H9 (cell line): ENCODE measurements at regions not wholly inside any gene's neighbourhood (a gene's known extent, or its start where the extent isn't known, plus 50 kb on each side); places are given as distances from the start of the nearest gene placed in this dataset.

Source experiments
- DNase-seq: peaks from one replicate; pipeline ENCODE4 v3.0.0-alpha.2; 2017
- H2AFZ ChIP-seq: one replicate; pipeline ENCODE4 v1.6.1; 2013; ENCODE audit warnings: mild to moderate bottlenecking, low read length, control low read depth, moderate library complexity
- H2AK5ac ChIP-seq: 2 replicates; pipeline ENCODE4 v1.6.1; 2013; ENCODE audit warnings: low read length, control low read depth, mixed read lengths; ENCODE audit not compliant: insufficient read length
- H2BK120ac ChIP-seq: one replicate; pipeline ENCODE4 v1.6.1; 2013; ENCODE audit warnings: low read depth, mild to moderate bottlenecking, low read length, control low read depth, inconsistent platforms; ENCODE audit not compliant: poor library complexity, severe bottlenecking
- H2BK12ac ChIP-seq: 2 replicates; pipeline ENCODE4 v1.6.1; 2013; ENCODE audit warnings: low read length, control low read depth, mixed read lengths, low read depth; ENCODE audit not compliant: insufficient read length
- H2BK15ac ChIP-seq: 2 replicates; pipeline ENCODE4 v1.6.1; 2013; ENCODE audit warnings: low read depth, low read length, control low read depth
- H2BK20ac ChIP-seq: one replicate; pipeline ENCODE4 v1.6.1; 2013; ENCODE audit warnings: low read depth, mild to moderate bottlenecking, low read length, control low read depth, inconsistent platforms; ENCODE audit not compliant: poor library complexity, severe bottlenecking
- H2BK5ac ChIP-seq: 2 replicates; pipeline ENCODE4 v1.6.1; 2013; ENCODE audit warnings: low read length, control low read depth, mixed read lengths; ENCODE audit not compliant: insufficient read length
- H3K14ac ChIP-seq: 2 replicates; pipeline ENCODE4 v1.6.1; 2013; ENCODE audit warnings: low read length, control low read depth; ENCODE audit not compliant: insufficient read depth
- H3K18ac ChIP-seq: 2 replicates; pipeline ENCODE4 v1.6.1; 2013; ENCODE audit warnings: low read depth, mild to moderate bottlenecking, mixed read lengths, low read length, control low read depth; ENCODE audit not compliant: insufficient read length
- H3K23ac ChIP-seq: 2 replicates; pipeline ENCODE4 v1.6.1; 2013; ENCODE audit warnings: low read length, control low read depth, mixed read lengths, low read depth; ENCODE audit not compliant: insufficient read length
- H3K23me2 ChIP-seq: 2 replicates; pipeline ENCODE4 v1.6.1; 2013; ENCODE audit warnings: low read depth, mild to moderate bottlenecking, mixed read lengths, low read length, control low read depth; ENCODE audit not compliant: insufficient read length, poor library complexity, severe bottlenecking
- H3K27ac ChIP-seq: 2 replicates; pipeline ENCODE4 v1.5.1; 2013; ENCODE audit warnings: low read length, control low read depth, mixed read lengths, low read depth; ENCODE audit not compliant: insufficient read length
- H3K27me3 ChIP-seq: 2 replicates; pipeline ENCODE4 v1.6.1; 2013; ENCODE audit warnings: low read length, control low read depth, inconsistent platforms; ENCODE audit not compliant: insufficient read depth
- H3K4ac ChIP-seq: 2 replicates; pipeline ENCODE4 v1.6.1; 2013; ENCODE audit warnings: low read depth, mild to moderate bottlenecking, control low read depth, inconsistent platforms, low read length, moderate library complexity
- H3K4me1 ChIP-seq: 2 replicates; pipeline ENCODE4 v1.6.1; 2013; ENCODE audit warnings: low read length, control low read depth, inconsistent platforms; ENCODE audit not compliant: insufficient read depth
- H3K4me2 ChIP-seq: 2 replicates; pipeline ENCODE4 v1.6.1; 2013; ENCODE audit warnings: low read length, control low read depth, mixed read lengths; ENCODE audit not compliant: insufficient read length, insufficient read depth
- H3K56ac ChIP-seq: 2 replicates; pipeline ENCODE4 v1.6.1; 2013; ENCODE audit warnings: low read depth, mild to moderate bottlenecking, mixed read lengths, low read length, control low read depth; ENCODE audit not compliant: insufficient read length
- H3K79me1 ChIP-seq: 2 replicates; pipeline ENCODE4 v1.6.1; 2013; ENCODE audit warnings: low read depth, mild to moderate bottlenecking, moderate library complexity, low read length, control low read depth, inconsistent platforms; ENCODE audit not compliant: insufficient read depth, poor library complexity, severe bottlenecking
- H3K79me2 ChIP-seq: 2 replicates; pipeline ENCODE4 v1.6.1; 2013; ENCODE audit warnings: low read length, control low read depth, inconsistent platforms; ENCODE audit not compliant: insufficient read depth
- H3K9ac ChIP-seq: 2 replicates; pipeline ENCODE4 v1.6.1; 2013; ENCODE audit warnings: low read length, control low read depth, mixed read lengths; ENCODE audit not compliant: insufficient read length; ENCODE audit errors: extremely low read depth
- H3K9me3 ChIP-seq: one replicate; pipeline ENCODE4 v1.6.1; 2013; ENCODE audit warnings: low read depth, low read length, inconsistent platforms; ENCODE audit not compliant: control insufficient read depth
- H3T11ph ChIP-seq: one replicate; pipeline ENCODE4 v1.6.1; 2013; ENCODE audit warnings: mild to moderate bottlenecking, low read length, control low read depth, inconsistent platforms
- H4K20me1 ChIP-seq: one replicate; pipeline ENCODE4 v1.6.1; 2013; ENCODE audit not compliant: control insufficient read depth, insufficient read length, insufficient read depth
- H4K5ac ChIP-seq: 2 replicates; pipeline ENCODE4 v1.6.1; 2013; ENCODE audit warnings: low read depth, mild to moderate bottlenecking, mixed read lengths, low read length, control low read depth; ENCODE audit not compliant: insufficient read length
- H4K8ac ChIP-seq: replicated peaks from 2 replicates; pipeline ENCODE4 v1.6.1; 2013; ENCODE audit warnings: low read length, control low read depth, mixed read lengths, low read depth; ENCODE audit not compliant: insufficient read length
- H4K91ac ChIP-seq: 2 replicates; pipeline ENCODE4 v1.6.1; 2013; ENCODE audit warnings: low read depth, mild to moderate bottlenecking, moderate library complexity, mixed read lengths, low read length, control low read depth; ENCODE audit not compliant: insufficient read length
- H3K27ac Mint-ChIP-seq, 3 experiments: 2 replicates in 2 of 3; 3 replicates in 1 of 3; pipeline ENCODE4 v1.8.0; 2020 to 2021; ENCODE audit warnings: mixed read lengths in 3 of 3, mild to moderate bottlenecking in 1 of 3, moderate library complexity in 1 of 3
- H3K27me3 Mint-ChIP-seq: 2 replicates; pipeline ENCODE4 v1.8.0; 2021; ENCODE audit warnings: low read depth, mild to moderate bottlenecking, moderate library complexity, mixed read lengths
- H3K36me3 Mint-ChIP-seq, 3 experiments: 2 replicates in 2 of 3; 3 replicates in 1 of 3; pipeline ENCODE4 v1.8.0; 2020 to 2021; ENCODE audit warnings: low read depth in 3 of 3, mixed read lengths in 3 of 3; ENCODE audit not compliant: insufficient read depth in 1 of 3
- H3K4me1 Mint-ChIP-seq, 2 experiments: 2 replicates each; pipeline ENCODE4 v1.8.0; 2020; ENCODE audit warnings: mixed read lengths in 2 of 2
- H3K4me3 Mint-ChIP-seq, 2 experiments: 2 replicates in 1 of 2; 3 replicates in 1 of 2; pipeline ENCODE4 v1.8.0; 2020 to 2021; ENCODE audit warnings: mild to moderate bottlenecking in 2 of 2, mixed read lengths in 2 of 2, moderate library complexity in 1 of 2
- H3K9me3 Mint-ChIP-seq, 2 experiments: 2 replicates in 1 of 2; 3 replicates in 1 of 2; pipeline ENCODE4 v1.8.0; 2020; ENCODE audit warnings: mild to moderate bottlenecking in 2 of 2, mixed read lengths in 2 of 2, moderate library complexity in 1 of 2
- WGBS: extraction: QIAGEN DNeasy Blood & Tissue Kit; methylation state at CpG from one replicate; pipeline ENCODE4 v1.1.7; 2013; ENCODE audit warnings: missing lambda C conversion rate, low lambda C conversion rate, mixed read lengths; ENCODE audit not compliant: insufficient read length; ENCODE audit errors: extremely low coverage; 5-methylcytosine and 5-hydroxymethylcytosine counted together
- TF ChIP-seq, protein P1 (sequence below): fragments of 200-600 bp; sonication (generic); conservative IDR thresholded peaks from 3 replicates; pipeline ENCODE4 v1.8.0; 2021; ENCODE audit warnings: antibody characterized with exemption, mild to moderate bottlenecking

DNA sequence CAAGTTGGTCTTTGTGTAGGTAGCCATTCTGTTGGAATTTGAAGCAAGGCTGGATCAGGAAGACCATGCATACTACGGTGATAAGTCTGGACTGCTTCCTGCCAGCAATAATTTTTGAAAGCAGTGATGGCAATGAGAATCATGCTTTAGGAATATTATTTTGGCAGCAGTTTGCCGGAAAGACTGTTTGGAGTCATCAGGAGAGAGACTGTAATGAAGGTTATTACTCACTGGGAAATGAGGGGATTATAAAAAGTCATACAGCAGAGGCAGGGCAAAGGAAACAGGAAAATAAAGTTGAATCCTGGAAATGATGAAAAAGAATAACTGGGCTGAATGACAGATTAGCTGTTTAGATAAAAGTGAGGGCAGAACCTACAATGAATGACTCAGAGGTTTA, 1136.8 kb upstream of the AUTS2 start:
- Histone ChIP-seq H3K4me1 (no peaks in the 10 kb centered on the region), H3K79me1 (no peaks in the 10 kb centered on the region), H3K9me3 (no peaks in the 10 kb centered on the region), H3K27me3 (no peaks in the 10 kb centered on the region), H2AFZ (no peak overlapping the region), H2BK15ac (no peak overlapping the region), H2BK5ac (no peak overlapping the region), H2AK5ac (no peak overlapping the region), H2BK20ac (no peak overlapping the region), H3K23ac (no peak overlapping the region), H3K79me2 (no peaks in the 10 kb centered on the region), H4K8ac (no peak overlapping the region), H4K20me1 (no peaks in the 10 kb centered on the region), H2BK120ac (no peak overlapping the region), H3K4me2 (no peak overlapping the region), H4K5ac (no peak overlapping the region), H3K9ac (no peak overlapping the region), H2BK12ac (no peak overlapping the region), H3K18ac (no peak overlapping the region), H3K4ac (no peak overlapping the region), H3K56ac (no peak overlapping the region), H3K14ac (no peak overlapping the region), H4K91ac (no peak overlapping the region), H3K23me2 (no peaks in the 10 kb centered on the region), H3T11ph (no peak overlapping the region), H3K27ac (no peak overlapping the region)
- Mint-ChIP-seq H3K36me3 (no peaks in the 10 kb centered on the region; a peak in 1 of 7 replicates), H3K4me3 (no peak overlapping the region), H3K27me3 (no peaks in the 10 kb centered on the region), H3K4me1 (no peaks in the 10 kb centered on the region), H3K27ac (no peak overlapping the region), H3K9me3 (peaks cover 6 to 9% of the 10 kb centered on the region in 2 experiments)
- TF ChIP-seq, protein P1, sequence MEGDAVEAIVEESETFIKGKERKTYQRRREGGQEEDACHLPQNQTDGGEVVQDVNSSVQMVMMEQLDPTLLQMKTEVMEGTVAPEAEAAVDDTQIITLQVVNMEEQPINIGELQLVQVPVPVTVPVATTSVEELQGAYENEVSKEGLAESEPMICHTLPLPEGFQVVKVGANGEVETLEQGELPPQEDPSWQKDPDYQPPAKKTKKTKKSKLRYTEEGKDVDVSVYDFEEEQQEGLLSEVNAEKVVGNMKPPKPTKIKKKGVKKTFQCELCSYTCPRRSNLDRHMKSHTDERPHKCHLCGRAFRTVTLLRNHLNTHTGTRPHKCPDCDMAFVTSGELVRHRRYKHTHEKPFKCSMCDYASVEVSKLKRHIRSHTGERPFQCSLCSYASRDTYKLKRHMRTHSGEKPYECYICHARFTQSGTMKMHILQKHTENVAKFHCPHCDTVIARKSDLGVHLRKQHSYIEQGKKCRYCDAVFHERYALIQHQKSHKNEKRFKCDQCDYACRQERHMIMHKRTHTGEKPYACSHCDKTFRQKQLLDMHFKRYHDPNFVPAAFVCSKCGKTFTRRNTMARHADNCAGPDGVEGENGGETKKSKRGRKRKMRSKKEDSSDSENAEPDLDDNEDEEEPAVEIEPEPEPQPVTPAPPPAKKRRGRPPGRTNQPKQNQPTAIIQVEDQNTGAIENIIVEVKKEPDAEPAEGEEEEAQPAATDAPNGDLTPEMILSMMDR: no peak
- DNase-seq: no peak
- no CpG with 5 or more reads among the region's 2 CpGs for WGBS
